GM12875 (cell line): ENCODE measurements at regions not wholly inside any gene's neighbourhood (a gene's known extent, or its start where the extent isn't known, plus 50 kb on each side); places are given as distances from the start of the nearest gene placed in this dataset.

ENCODE experiments used
- H3K4me3 ChIP-seq: one replicate; pipeline ENCODE4 v1.5.1; 2011; ENCODE audit warnings: low read depth, low read length, control low read depth
- TF ChIP-seq, protein P1 (sequence below): IDR thresholded peaks from 2 replicates; pipeline ENCODE4 v1.5.1; 2011; ENCODE audit warnings: low read depth, mild to moderate bottlenecking, control low read depth, inconsistent platforms, low read length, moderate library complexity, borderline replicate concordance; ENCODE audit not compliant: insufficient read depth

DNA sequence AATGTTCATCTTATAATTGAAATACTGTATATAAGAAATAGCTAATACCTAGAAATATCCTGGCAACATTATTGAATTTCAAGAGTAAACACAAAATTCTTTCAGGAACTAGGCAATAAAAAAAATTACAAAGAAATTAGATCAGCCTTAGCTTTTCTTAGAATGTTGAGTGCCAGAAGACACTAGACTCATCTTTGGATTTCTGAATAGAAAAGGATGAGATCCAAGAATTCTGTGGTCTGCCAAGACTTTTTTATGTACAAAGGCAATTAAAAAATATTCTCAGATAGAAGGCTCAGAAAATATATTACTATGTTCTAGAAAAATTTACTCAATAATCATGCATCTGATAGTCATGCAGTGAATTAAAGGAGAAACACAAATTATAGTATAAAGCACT is 294.5 kb upstream of the CDIN1 start:
- no peak overlapping the region for H3K4me3 ChIP-seq
- TF ChIP-seq, protein P1, sequence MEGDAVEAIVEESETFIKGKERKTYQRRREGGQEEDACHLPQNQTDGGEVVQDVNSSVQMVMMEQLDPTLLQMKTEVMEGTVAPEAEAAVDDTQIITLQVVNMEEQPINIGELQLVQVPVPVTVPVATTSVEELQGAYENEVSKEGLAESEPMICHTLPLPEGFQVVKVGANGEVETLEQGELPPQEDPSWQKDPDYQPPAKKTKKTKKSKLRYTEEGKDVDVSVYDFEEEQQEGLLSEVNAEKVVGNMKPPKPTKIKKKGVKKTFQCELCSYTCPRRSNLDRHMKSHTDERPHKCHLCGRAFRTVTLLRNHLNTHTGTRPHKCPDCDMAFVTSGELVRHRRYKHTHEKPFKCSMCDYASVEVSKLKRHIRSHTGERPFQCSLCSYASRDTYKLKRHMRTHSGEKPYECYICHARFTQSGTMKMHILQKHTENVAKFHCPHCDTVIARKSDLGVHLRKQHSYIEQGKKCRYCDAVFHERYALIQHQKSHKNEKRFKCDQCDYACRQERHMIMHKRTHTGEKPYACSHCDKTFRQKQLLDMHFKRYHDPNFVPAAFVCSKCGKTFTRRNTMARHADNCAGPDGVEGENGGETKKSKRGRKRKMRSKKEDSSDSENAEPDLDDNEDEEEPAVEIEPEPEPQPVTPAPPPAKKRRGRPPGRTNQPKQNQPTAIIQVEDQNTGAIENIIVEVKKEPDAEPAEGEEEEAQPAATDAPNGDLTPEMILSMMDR, result no peak

DNA sequence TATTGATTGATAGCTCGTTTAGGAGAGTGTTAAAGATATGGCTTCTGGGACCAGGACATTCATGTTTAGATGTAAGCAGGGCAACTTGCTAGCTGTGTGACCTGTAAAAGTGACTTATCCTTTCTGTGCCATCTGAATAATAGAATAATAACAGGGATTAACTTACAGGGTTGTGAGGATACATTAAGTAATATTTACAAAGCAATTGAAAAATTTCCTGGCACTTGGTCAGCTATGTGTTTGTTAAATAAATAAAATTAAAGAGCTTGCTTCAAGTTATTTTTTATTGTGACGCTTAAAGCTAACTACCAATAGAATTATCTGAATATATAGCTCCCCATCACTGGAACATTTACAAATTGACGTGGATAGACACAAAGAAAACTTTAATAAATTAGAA is 287.9 kb upstream of the CDIN1 start:
- TF ChIP-seq, protein P1, result no peak

DNA sequence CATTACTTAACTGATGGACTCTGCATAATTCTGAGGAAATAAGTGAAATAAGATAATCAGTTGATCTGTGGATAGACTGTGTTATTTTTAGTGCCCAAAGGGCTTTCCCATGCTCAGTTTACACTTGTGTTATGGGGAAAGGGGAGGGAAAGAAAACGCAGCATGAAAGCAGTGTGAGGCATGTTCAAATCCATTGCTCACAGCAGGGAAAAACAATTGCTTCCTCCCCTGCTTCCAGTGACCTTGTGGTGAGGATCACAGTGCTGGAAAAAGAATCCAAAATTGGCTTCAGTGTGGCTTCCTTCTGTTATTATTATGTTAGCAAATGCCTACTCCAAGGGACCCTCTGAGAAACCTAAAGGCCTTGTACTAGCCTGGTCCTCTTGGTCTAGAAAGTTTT is 285.1 kb upstream of the CDIN1 start:
- TF ChIP-seq, protein P1, result no peak
- no peak overlapping the region for H3K4me3 ChIP-seq

More for the DNA sequence above, 287.9 kb upstream of the CDIN1 start:
- H3K4me3 ChIP-seq, result no peak overlapping the region

DNA sequence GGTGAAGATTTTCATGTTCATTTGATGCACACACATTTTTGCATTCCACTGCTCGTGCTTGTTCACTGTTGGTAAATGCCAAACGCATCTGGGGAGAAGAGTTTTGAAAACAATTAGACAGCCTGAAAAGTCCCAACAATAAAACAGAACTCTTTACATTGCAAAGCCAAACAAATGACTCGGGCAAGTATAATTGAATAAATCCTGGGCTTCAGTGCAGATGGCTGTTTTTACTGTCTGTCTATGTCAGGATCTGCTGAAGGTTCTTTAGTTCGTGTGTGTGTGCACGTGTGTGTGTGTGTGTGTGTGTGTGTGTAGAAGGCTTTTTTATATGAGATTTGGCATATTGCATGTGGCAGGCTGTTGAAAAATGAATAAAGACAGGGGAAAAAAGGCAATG is 277.5 kb upstream of the CDIN1 start:
- H3K4me3 ChIP-seq, result no peak overlapping the region
- TF ChIP-seq, protein P1, result no peak

DNA sequence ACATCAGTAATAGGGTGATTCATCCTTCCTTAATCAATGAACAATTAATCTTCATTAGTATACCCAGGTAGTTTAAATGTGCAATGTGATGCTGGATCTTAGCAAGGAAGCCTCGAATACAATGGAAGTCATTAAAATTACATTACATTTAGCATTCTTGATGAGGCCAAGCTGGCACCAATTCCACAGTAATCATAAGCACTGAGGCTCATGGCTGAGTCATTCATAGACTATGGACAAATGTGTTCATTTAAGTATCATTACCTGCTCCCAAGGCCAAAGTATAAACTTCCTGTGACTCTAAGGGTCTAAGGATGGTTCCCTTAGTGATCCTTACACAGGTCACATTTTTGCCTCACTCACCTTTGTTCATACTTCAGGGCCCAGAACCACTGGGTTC is 266.4 kb upstream of the CDIN1 start:
- TF ChIP-seq, protein P1, result no peak
- no peak overlapping the region for H3K4me3 ChIP-seq

DNA sequence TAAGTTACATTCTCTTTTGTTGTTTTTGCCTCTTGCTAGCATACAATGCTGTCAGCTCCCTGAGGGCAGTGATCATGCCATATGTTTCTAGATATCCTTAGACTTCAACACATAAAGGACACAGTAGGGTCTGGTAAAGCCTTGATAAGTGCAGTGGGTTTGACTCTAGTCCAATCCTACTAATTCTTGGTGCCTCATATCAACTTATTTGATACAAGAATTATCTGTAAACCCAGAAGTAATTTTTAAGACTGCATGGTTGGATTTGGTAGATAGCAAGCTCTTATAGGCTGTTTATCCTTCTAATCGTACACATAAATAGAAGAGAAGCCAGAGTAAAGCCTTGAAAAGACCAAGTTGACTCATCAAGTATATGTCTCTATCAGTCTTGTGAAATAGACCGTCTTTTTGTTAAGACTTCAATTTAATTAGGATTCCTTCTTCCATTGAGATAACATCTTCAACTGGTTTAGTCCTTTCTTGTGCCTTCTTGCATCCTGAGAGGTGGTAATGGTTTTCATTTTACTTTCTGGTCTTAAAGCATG is 265.6 kb upstream of the CDIN1 start:
- H3K4me3 ChIP-seq, result no peak overlapping the region
- TF ChIP-seq, protein P1, result no peak

DNA sequence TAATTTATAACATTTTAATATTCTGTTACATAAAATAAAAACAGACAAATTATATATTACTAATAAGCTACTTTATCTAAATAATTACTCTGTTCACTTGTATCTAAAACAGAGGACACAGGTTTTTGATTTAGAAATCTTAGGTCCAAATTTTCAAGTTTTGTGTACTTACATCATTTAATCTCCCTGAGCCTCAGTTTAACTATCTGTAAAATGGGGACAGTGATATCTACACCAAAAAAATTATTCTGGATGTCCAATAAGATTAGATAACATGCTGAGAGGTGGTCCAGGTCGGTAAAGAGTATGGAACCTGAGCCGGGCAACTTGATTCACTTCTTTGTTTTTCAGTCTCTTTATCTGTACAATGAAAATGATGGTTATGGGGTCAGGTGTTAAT is 263.8 kb upstream of the CDIN1 start:
- no peak overlapping the region for H3K4me3 ChIP-seq
- TF ChIP-seq, protein P1, result no peak
